Gastrocnemius medialis (tissue), 4 donors: ENCODE measurements at regions not wholly inside any gene's neighbourhood (a gene's known extent, or its start where the extent isn't known, plus 50 kb on each side); places are given as distances from the start of the nearest gene placed in this dataset.
"Not testable (repeated sequence)": the region's sequence is repeated elsewhere in the genome, so short reads cannot be mapped to it uniquely, and the experiment has no call there.

ENCODE experiments used
- ATAC-seq, 2 donors: fragments of 150-250 bp; one replicate each; pipeline ENCODE4 v1.9.1; 2016
- DNase-seq, 2 donors: peaks; one replicate each; pipeline ENCODE4 v3.0.0-alpha.2; 2019
- H3K27ac ChIP-seq, 4 donors: fragments of 200-600 bp; sonication (generic); 1 replicate in 1 of 4; 2 replicates in 3 of 4; pipeline ENCODE4 v1.5.1; 2016 to 2018; ENCODE audit warnings: mild to moderate bottlenecking in 2 of 4, moderate library complexity in 1 of 4
- H3K27me3 ChIP-seq, 3 donors: fragments of 200-600 bp; sonication (generic) in 2 of 3; 1 replicate in 1 of 3; 2 replicates in 2 of 3; pipeline versions ENCODE4 v1.5.1 to v1.6.0; 2016 to 2019; ENCODE audit warnings: mild to moderate bottlenecking in 1 of 3, moderate library complexity in 1 of 3
- H3K36me3 ChIP-seq, 2 donors: fragments of 200-600 bp; sonication (generic) in 1 of 2; one replicate each; pipeline ENCODE4 v1.5.1; 2017 to 2018
- H3K4me1 ChIP-seq, 2 donors: fragments of 200-600 bp; sonication (generic) in 1 of 2; one replicate each; pipeline ENCODE4 v1.5.1; 2016 to 2017; ENCODE audit warnings: mild to moderate bottlenecking in 2 of 2
- H3K4me3 ChIP-seq, 4 donors: fragments of 200-600 bp; sonication (generic) in 3 of 4; 1 replicate in 1 of 4; 2 replicates in 3 of 4; pipeline ENCODE4 v1.5.1; 2016 to 2019; ENCODE audit warnings: mild to moderate bottlenecking in 2 of 4
- H3K9me3 ChIP-seq, 3 donors: fragments of 200-600 bp; sonication (generic) in 2 of 3; 1 replicate in 1 of 3; 2 replicates in 2 of 3; pipeline ENCODE4 v1.5.1; 2016 to 2019
- CTCF ChIP-seq, 5 experiments: fragments of 450-650 bp in 3 of 5; fragments of 200-600 bp in 2 of 5; sonication (generic) in 2 of 5; IDR thresholded peaks in 4 of 5; conservative IDR thresholded peaks in 1 of 5; 1 replicate in 4 of 5; 2 replicates in 1 of 5; pipeline ENCODE4 v1.5.1; 2016 to 2019; ENCODE audit warnings: antibody characterized with exemption in 5 of 5, mild to moderate bottlenecking in 3 of 5, moderate library complexity in 3 of 5
- POLR2A ChIP-seq, 2 donors: fragments of 450-650 bp; IDR thresholded peaks; one replicate each; pipeline ENCODE4 v1.6.1; 2017; ENCODE audit warnings: antibody characterized with exemption in 2 of 2, mild to moderate bottlenecking in 2 of 2, moderate library complexity in 2 of 2
- in situ Hi-C, 4 donors: fragments of 200-750 bp; cut with MboI; loops; one replicate each; pipeline versions ENCODE4 v1.15.0 to v1.8.0; 2017; ENCODE audit warnings: low sequenced_read_pairs in 4 of 4
- intact Hi-C: fragments of 100-400 bp; cut with DNase I; formaldehyde crosslinking; loops from one replicate; pipeline ENCODE4 v1.15.1; 2023; ENCODE audit warnings: low total_unique reads

GRCh38 chr12:24517000-24517399, 431.9 kb downstream of the BCAT1 start:
- no peak overlapping the region for H3K4me3 ChIP-seq
- no peaks in the 10 kb centered on the region for H3K4me1 ChIP-seq
- TF ChIP-seq POLR2A (IDR thresholded peaks at IDR 0.05) (no peak), CTCF (IDR thresholded peaks at IDR 0.05 in 4 of 5, conservative IDR thresholded peaks at IDR 0.05 in 1 of 5) (no peak)
- no peaks in the 10 kb centered on the region for H3K36me3 ChIP-seq
- DNase-seq: no peak
- H3K27ac ChIP-seq: no peak overlapping the region
- peaks cover 0 to 7% (median 0%) of the 10 kb centered on the region in 3 donors for H3K9me3 ChIP-seq
- in situ Hi-C loops: no loop called here
- H3K27me3 ChIP-seq: no peaks in the 10 kb centered on the region
- intact Hi-C loops: no loop called here
- no peak for ATAC-seq

- TF ChIP-seq POLR2A (IDR thresholded peaks at IDR 0.05): no peak
- no peak for TF ChIP-seq CTCF (IDR thresholded peaks at IDR 0.05 in 4 of 5, conservative IDR thresholded peaks at IDR 0.05 in 1 of 5)
- Histone ChIP-seq H3K27ac (no peak overlapping the region), H3K27me3 (no peaks in the 10 kb centered on the region), H3K36me3 (no peaks in the 10 kb centered on the region), H3K4me1 (no peaks in the 10 kb centered on the region), H3K9me3 (no peaks in the 10 kb centered on the region), H3K4me3 (no peak overlapping the region)
- DNase-seq (no peak), ATAC-seq (no peak)
- intact Hi-C loops: no loop called here
- in situ Hi-C loops: no loop called here
These were observed 438.2 kb downstream of the BCAT1 start for GRCh38 chr12:24510581-24511125.

- H3K36me3 ChIP-seq: no peaks in the 10 kb centered on the region
- H3K27me3 ChIP-seq: no peaks in the 10 kb centered on the region
- ATAC-seq (no peak), DNase-seq (no peak)
- intact Hi-C loops: no loop called here
- H3K27ac ChIP-seq: no peak overlapping the region
- TF ChIP-seq POLR2A (IDR thresholded peaks at IDR 0.05): no peak
- in situ Hi-C loops: no loop called here
- H3K4me3 ChIP-seq: no peak overlapping the region
- no peaks in the 10 kb centered on the region for H3K9me3 ChIP-seq
- H3K4me1 ChIP-seq: no peaks in the 10 kb centered on the region
These were observed 441.1 kb downstream of the BCAT1 start for GRCh38 chr12:24507827-24508226.

- Histone ChIP-seq H3K4me3 (no peak overlapping the region), H3K36me3 (no peaks in the 10 kb centered on the region), H3K27me3 (no peaks in the 10 kb centered on the region), H3K27ac (no peak overlapping the region), H3K4me1 (no peaks in the 10 kb centered on the region), H3K9me3 (no peaks in the 10 kb centered on the region)
- DNase-seq (no peak), ATAC-seq (no peak)
- intact Hi-C loops (no loop called here), in situ Hi-C loops (no loop called here)
- TF ChIP-seq CTCF (IDR thresholded peaks at IDR 0.05 in 4 of 5, conservative IDR thresholded peaks at IDR 0.05 in 1 of 5) (no peak), POLR2A (IDR thresholded peaks at IDR 0.05) (no peak)
These were observed 443.4 kb downstream of the BCAT1 start for GRCh38 chr12:24505366-24506015.

GRCh38 chr12:24503477-24503876, 445.4 kb downstream of the BCAT1 start:
- H3K36me3 ChIP-seq, H3K27me3 ChIP-seq, DNase-seq, in situ Hi-C loops, intact Hi-C loops, H3K27ac ChIP-seq, ATAC-seq, H3K9me3 ChIP-seq, H3K4me3 ChIP-seq, H3K4me1 ChIP-seq: not testable (repeated sequence)

GRCh38 chr12:24500831-24501230, 448.1 kb downstream of the BCAT1 start:
- Histone ChIP-seq H3K4me1 (peaks cover 0 to 5% of the 10 kb centered on the region in 2 donors), H3K27ac (no peak overlapping the region), H3K27me3 (no peaks in the 10 kb centered on the region), H3K4me3 (no peak overlapping the region), H3K36me3 (no peaks in the 10 kb centered on the region), H3K9me3 (no peaks in the 10 kb centered on the region)
- TF ChIP-seq CTCF (IDR thresholded peaks at IDR 0.05 in 4 of 5, conservative IDR thresholded peaks at IDR 0.05 in 1 of 5) (no peak), POLR2A (IDR thresholded peaks at IDR 0.05) (no peak)
- in situ Hi-C loops: no loop called here
- DNase-seq (no peak), ATAC-seq (no peak)
- intact Hi-C loops: no loop called here
